Mucosa of descending colon (tissue), 3 donors: ENCODE measurements at regions not wholly inside any gene's neighbourhood (a gene's known extent, or its start where the extent isn't known, plus 50 kb on each side); places are given as distances from the start of the nearest gene placed in this dataset.

ENCODE experiments used
- ATAC-seq: fragments of 200-7000 bp; cut with Tn5 transposase; one replicate; pipeline ENCODE4 v1.9.1; 2020; ENCODE audit warnings: mild to moderate bottlenecking, moderate library complexity
- DNase-seq, 3 donors: peaks; one replicate each; pipeline ENCODE4 v3.0.0-alpha.2; 2020
- H3K36me3 ChIP-seq: fragments of 200-600 bp; one replicate; pipeline ENCODE4 v1.8.0; 2021; ENCODE audit warnings: low read depth, mild to moderate bottlenecking
- H3K4me1 ChIP-seq: fragments of 200-600 bp; one replicate; pipeline ENCODE4 v1.8.0; 2021; ENCODE audit warnings: low read depth, mild to moderate bottlenecking
- H3K4me3 ChIP-seq: fragments of 200-600 bp; one replicate; pipeline ENCODE4 v1.8.0; 2021; ENCODE audit warnings: mild to moderate bottlenecking
- H3K9me3 ChIP-seq: fragments of 200-600 bp; one replicate; pipeline ENCODE4 v1.8.0; 2021; ENCODE audit warnings: mild to moderate bottlenecking
- intact Hi-C, 2 donors: fragments of 100-400 bp; cut with DNase I in 1 of 2; cut with micrococcal nuclease in 1 of 2; formaldehyde crosslinking; loops; one replicate each; pipeline versions ENCODE4 v1.11.0 to v1.11.1; 2022; cut with DNase I, micrococcal nuclease
- TF ChIP-seq, protein P1 (sequence below): fragments of 200-600 bp; IDR thresholded peaks from one replicate; pipeline ENCODE4 v1.8.0; 2022; ENCODE audit warnings: antibody characterized with exemption, mild to moderate bottlenecking
- donor health status: DM: no; HTN: no; CAD: no; lungs with moderate emphysema.
- donor health status: DM: no; HTN: no; CAD: no.
- donor health status: DM: no; HTN: yes; CAD: no.

DNA sequence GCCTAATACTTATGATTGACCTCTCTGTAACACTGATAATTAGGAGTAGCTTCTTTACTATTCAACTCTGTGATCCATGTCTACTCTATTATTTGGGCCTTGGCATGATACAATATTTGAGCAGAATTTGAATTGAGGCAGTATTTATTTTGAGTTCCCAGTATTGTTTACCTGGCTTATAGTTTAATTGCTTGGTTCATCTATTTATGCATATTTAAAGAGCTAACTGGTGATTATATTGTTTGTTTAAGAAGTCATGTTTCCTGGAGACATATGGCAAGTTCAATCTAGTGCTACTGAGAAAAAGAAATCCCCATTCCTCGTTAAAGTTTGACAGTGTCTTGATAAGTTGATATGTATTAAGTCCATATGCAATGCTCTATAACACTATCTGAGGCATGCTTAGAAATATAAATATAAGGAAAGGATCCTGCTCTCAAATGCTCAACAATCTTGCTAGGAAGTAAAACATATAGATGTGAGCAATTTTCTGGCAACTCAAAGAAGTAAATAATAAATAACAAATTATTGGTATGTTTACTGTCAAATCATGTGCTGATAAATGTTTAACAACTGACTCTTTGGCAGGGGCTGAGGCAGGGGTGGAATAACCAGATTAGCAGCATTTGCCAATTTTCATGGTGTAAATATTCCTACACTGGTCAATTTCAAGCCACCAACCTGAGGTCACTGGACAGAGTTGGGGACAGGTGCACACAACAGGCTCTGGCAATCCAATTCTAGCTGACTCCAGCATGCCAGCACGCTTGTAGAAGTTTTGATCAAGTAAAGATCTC, 430.2 kb upstream of the PIK3C3 start:
- Histone ChIP-seq H3K4me3 (no peak overlapping the region), H3K9me3 (no peaks in the 10 kb centered on the region), H3K36me3 (no peaks in the 10 kb centered on the region), H3K4me1 (no peaks in the 10 kb centered on the region)
- TF ChIP-seq, protein P1, sequence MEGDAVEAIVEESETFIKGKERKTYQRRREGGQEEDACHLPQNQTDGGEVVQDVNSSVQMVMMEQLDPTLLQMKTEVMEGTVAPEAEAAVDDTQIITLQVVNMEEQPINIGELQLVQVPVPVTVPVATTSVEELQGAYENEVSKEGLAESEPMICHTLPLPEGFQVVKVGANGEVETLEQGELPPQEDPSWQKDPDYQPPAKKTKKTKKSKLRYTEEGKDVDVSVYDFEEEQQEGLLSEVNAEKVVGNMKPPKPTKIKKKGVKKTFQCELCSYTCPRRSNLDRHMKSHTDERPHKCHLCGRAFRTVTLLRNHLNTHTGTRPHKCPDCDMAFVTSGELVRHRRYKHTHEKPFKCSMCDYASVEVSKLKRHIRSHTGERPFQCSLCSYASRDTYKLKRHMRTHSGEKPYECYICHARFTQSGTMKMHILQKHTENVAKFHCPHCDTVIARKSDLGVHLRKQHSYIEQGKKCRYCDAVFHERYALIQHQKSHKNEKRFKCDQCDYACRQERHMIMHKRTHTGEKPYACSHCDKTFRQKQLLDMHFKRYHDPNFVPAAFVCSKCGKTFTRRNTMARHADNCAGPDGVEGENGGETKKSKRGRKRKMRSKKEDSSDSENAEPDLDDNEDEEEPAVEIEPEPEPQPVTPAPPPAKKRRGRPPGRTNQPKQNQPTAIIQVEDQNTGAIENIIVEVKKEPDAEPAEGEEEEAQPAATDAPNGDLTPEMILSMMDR, result no peak
- no peak for DNase-seq
- ATAC-seq, result no peak
- intact Hi-C loops, result no loop called here

DNA sequence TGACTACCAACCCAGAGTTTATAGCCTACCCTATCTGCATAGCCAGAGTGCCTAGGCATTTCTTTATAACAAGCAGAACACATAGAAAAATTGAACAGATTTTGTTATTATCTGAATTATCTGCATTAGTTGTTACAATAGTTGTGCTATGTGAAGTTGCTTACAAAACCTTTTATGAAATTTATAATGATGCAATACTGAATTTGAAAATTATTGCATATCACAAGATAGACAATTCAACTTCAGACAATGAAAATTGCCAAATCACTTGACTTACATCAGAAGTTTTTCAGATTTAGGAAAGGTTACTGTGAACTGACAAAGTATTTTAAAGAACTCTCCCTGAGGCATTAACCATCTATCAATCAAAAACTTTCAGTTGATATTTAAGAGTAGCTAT, 437.9 kb upstream of the PIK3C3 start:
- TF ChIP-seq, protein P1, result no peak
- no peaks in the 10 kb centered on the region for H3K36me3 ChIP-seq
- ATAC-seq, result no peak

DNA sequence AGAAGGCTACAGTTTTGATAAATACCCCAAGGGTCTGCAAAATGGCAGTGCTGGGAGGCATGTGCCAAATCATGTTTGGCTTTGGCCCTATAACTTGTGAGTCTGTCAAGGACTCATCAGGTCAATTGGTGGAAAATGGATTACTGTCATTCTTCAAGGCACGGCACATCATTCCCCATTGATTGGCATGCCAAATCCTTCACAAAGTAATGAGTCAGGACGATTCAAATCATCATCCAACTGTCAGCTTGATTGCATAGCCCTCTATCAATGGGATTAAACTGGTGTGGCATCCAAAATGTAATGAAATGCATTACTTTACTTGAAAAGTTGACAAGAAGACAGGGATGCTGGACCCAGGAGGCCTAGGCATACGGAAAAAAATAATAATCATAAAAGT, 441.6 kb upstream of the PIK3C3 start:
- no peaks in the 10 kb centered on the region for H3K36me3 ChIP-seq
- DNase-seq (no peak), ATAC-seq (no peak)
- H3K4me1 ChIP-seq, result no peaks in the 10 kb centered on the region
- TF ChIP-seq, protein P1, result no peak
- H3K4me3 ChIP-seq, result no peak overlapping the region
- intact Hi-C loops, result no loop called here
- no peaks in the 10 kb centered on the region for H3K9me3 ChIP-seq

More for the DNA sequence above, 437.9 kb upstream of the PIK3C3 start:
- no peak overlapping the region for H3K4me3 ChIP-seq
- no peaks in the 10 kb centered on the region for H3K4me1 ChIP-seq
- DNase-seq, result no peak
- intact Hi-C loops, result no loop called here
- no peaks in the 10 kb centered on the region for H3K9me3 ChIP-seq

DNA sequence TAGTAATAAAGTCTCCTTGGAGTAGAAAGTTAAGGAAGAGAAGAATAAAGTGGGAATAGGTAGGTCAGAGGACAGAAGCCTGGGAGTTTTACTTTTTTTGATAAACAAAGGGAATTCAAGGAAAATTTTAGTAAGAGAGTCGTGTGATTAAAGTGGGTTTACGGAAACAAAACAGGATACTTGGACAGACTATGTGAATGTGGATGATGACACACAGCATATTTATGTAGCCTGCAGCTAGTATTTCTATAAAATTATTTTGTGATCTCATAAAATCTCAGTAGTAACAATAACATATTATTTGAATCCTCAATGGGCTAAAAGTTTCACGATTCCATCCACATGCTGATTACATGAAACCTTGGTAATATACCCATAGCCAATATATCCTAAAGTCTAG, 450.7 kb upstream of the PIK3C3 start:
- Histone ChIP-seq H3K4me3 (no peak overlapping the region), H3K36me3 (no peaks in the 10 kb centered on the region), H3K4me1 (no peaks in the 10 kb centered on the region), H3K9me3 (no peaks in the 10 kb centered on the region)
- intact Hi-C loops, result no loop called here
- ATAC-seq (no peak), DNase-seq (no peak)
- TF ChIP-seq, protein P1, result no peak

DNA sequence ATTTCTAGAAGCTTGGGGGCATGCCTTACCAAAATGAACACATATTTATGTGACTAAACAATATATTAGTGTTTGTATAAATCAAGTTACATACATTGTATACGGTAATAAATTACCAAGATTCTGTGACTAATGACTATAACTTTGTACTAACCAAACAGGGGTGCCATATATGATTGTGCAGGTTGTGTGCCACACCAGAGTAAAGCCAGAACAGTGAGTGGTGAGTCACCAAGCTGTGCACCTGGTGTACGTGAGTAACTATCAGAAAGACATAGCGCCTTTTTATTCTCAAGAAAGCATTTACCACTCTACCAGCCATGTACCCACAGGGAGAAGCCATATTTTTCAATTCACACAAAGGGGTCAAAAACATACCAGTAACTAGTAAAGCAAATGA, 453.2 kb upstream of the PIK3C3 start:
- intact Hi-C loops, result no loop called here
- no peaks in the 10 kb centered on the region for H3K4me1 ChIP-seq
- H3K4me3 ChIP-seq, result no peak overlapping the region
- H3K9me3 ChIP-seq, result no peaks in the 10 kb centered on the region
- TF ChIP-seq, protein P1, result no peak
- H3K36me3 ChIP-seq, result no peaks in the 10 kb centered on the region
- ATAC-seq, result no peak
- DNase-seq, result no peak
